GM19193 (cell line): ENCODE measurements at regions not wholly inside any gene's neighbourhood (a gene's known extent, or its start where the extent isn't known, plus 50 kb on each side); places are given as distances from the start of the nearest gene placed in this dataset.

ENCODE experiments used
- POLR2A ChIP-seq: IDR thresholded peaks from 4 replicates; pipeline ENCODE4 v1.6.1; 2011; ENCODE audit not compliant: insufficient read depth, insufficient read length; ENCODE audit errors: extremely low read depth

DNA sequence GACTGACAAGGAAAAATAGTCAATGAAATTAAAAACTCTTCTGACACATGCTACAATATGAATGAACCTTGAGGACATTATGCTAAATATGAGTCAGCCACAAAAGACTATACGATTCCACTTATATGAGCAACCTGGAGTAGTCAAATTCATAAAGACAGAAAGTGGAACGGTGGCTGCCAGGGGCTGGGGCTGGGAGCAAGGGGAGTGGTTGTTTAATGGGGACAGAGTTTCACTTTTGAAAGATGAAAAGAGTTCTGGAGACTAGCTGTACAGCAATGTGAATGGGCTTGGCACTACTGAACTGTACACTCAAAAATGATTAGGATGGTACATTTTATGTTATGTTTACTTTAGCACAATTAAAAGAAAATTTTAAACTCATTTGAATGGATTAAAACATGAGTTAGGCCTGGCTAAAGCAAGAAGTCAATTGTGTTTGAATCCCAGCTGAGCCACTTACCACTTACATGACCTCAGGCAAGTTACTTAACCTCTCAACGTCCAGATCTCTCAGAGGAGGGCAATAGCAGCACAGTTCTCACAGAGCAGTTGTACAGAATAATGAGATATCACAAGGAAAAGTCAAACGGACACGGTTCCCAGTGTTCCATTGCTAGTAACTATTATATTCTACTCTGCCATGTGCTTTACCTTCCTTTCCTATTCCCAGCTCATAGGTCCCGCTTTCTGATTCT is 102.5 kb downstream of the SPTSSA start:
- TF ChIP-seq POLR2A, result no peak

DNA sequence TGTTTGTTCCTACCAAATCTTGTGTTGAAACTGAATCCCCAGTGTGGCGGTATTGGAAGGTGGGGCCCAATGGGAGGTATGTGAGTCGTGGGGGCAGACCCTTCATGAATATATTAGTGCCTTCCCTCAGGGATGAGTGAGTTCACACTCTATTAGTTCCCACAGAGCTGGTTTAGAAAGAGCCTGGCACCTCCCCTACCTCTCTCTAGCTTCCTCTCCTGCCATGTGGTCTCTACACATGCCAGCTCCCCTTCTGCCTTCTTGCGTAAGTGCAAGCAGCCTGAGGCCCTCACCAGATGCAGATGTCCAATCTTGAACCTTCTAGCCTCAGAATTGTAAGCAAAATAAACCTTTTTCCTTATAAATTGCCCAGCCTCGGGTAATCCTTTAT is 105.8 kb downstream of the SPTSSA start:
- TF ChIP-seq POLR2A, result no peak

DNA sequence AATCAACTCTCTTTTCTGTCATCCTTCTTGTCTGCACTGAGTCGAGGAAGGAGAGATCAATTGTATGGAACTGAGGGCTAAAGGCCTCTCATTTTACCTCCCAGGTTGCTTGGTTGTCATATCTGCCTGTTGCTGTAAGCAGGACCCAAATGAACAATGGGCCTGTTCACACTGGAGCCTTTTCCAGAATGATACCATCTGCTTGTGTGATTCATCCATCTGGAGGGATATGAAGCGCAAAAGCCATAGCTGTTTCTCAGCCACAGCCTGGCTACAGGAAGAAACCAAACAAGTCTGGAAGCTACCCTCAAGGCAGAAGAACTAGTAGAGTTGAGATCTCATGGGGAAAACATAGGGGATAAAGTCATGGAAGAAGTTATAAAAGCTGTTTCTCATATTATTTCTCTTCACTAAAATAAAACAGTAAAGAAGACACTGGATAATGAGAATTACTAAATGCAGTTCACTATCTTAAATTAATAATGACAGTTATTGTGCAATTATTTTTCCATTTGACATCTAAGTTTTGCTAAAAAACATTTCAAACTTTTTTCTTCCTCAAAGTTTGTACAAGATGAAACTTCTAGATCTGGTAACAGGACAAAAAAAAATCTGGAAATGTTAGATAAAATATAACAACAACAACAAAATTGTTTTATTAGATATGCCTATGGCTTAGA is 106.3 kb downstream of the SPTSSA start:
- TF ChIP-seq POLR2A, result no peak

DNA sequence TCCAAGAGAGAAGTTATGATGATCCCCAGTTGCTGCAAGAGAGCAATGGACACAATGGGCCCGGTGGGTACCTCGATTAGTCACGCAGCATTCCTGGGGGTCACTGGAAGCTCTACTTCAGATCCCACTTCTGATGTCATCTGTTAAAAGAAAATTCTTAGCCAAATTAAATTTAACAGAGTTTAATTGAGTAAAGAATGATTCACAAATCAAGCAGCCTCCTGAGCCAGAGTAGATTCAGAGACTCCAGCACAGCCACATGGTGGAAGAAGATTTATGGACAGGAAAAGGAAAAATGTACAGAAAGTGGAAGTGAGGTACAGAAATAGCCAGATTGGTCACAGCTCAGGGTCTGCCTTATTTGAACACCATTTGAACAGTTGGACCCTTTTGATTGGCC is 107.5 kb downstream of the SPTSSA start:
- TF ChIP-seq POLR2A, result no peak

DNA sequence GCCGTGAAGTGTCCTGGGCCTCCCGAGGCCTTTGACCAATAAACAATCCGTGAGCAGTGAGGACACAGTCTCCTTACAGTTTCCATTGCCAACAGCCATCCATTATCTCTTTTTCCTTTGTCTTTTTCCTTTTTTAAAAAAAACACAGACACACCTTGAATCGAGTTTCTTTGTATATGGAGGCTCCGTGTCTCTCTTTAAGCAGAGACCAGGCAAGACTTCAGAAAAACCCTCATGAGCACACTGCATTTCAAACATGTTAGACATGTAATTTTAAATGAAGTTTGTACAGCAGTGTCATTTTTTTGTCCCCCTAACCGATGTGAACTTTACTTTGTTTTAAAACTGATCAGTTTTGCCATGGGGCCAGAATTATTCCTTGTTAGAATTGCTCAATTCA is 111.1 kb downstream of the SPTSSA start:
- no peak for TF ChIP-seq POLR2A

DNA sequence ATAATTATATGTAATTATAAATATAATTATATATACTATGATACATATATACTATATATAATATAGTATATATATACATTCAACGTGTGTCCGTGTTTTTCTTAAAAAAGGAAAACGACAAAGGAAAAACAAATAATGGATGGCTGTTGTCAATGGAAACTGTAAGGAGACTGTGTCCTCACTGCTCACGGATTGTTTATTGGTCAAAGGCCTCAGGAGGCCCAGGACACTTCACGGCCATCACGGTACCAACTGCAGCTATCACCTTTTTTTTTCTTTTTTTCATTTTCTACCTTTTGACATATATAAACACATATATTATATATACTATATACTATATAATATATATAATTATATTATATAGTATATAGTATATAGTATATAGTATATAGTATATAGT is 113.4 kb downstream of the SPTSSA start:
- no peak for TF ChIP-seq POLR2A

DNA sequence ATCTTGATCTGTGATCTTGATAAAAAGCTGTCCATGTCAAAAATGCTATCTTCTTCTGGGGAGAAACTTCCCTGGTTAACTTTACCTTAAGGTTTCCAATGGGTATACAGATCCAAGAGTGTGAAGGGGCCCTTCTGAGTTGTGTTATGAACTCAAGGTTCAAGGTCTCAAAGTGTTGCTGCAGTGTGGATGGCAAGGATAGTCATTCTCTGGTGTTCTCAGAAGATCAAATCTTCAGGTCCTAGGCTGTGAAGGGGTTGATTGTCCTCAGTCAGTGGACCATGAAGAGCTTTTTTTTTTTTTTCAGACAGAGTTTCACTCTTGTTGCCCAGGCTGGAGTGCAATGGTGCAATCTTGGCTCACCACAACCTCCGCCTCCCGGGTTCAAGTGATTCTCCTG is 114.4 kb downstream of the SPTSSA start:
- no peak for TF ChIP-seq POLR2A

DNA sequence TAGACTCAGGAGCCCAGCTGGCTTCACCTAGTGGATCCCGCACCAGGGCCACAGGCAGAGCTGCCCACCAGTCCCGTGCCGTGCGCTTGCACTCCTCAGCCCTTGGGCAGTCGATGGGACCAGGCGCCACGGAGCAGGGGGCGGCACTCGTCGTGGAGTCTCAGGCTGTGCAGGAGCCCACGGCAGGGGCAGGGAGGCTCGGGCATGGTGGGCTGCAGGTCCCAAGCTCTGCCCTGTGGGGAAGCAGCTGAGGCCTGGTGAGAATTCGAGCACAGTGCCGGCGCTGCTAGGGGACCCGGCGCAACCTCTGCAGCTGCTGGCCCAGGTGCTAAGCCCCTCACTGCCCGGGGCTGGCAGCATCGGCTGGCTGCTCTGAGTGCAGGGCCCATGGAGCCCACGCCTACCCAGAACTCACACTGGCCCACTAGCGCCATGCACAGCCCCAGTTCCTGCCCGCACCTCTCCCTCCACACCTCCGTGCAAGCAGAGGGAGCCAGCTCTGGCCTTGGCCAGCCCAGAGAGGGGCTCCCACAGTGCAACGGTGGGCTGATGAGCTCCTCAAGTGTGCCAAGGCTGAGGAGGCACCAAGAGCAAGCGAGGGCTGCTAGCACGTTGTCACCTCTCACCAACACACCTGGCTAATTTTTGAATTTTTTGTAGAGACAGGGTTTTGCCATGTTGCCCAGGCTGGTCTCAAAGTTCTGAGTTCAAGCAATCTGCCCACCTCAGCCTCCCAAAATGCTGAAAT is 116.1 kb downstream of the SPTSSA start:
- no peak for TF ChIP-seq POLR2A

DNA sequence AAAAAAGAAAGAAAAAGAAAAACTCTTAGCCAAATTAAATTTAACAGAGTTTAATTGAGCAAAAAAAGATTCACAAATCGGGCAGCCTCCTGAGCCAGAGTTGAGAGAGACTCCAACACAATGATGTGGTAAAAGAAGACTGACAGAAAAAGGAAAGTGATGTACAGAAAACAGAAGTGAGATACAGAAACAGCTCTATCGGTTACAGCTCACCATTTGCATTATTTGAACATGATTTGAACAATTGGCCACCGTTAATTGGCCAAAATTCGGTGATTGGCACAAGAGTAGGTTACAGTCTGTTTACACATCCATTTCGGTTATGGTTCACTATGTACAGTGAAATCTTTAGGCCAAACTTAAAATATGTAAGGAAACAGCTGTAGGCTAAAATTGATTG is 117.7 kb downstream of the SPTSSA start:
- no peak for TF ChIP-seq POLR2A

DNA sequence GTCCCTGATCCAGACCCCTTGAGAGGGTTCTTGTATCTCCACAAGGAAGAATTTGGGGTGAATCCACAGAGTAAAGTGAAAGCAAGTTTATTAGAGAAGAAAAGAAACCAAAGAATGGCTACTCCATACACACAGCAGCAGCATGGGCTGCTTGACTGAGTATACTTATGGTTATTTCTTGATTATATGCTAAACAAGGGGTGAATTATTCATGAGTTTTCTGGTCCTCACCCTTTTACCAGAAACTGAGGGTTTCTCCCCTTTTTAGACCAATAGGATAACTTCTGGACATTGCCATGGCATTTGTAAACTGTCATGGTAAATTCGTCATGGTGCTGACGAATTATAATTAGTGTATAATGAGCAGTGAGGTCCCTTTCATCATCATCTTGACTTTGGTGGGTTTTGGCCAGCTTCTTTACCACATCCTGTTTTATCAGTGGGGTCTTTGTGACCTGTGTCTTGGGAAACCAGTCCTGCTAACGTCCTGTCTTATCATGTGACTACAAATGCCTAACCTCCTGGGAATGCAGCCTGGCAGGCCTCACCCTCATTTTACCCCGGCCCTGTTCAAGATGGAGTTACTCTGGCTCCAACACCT is 121.9 kb downstream of the SPTSSA start:
- no peak for TF ChIP-seq POLR2A

DNA sequence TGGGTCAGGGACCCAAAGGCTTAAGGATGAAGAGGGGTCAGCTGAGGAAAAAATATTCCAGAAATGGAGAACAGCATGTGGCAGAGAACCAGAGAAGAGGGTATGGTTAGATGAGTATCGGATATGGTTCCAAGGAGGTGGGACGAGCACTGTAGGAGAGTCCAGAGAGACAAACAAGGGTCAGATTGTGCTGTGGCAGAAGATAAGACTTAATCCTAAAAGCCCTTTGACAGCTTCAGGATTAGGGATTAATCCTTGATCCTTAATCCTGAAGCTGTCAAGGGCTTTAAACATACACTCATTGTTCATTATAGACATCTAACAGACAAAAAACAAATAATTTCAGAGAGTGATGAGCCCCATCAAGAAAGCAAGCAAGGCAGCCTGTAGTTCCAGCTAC is 124.0 kb downstream of the SPTSSA start:
- no peak for TF ChIP-seq POLR2A

DNA sequence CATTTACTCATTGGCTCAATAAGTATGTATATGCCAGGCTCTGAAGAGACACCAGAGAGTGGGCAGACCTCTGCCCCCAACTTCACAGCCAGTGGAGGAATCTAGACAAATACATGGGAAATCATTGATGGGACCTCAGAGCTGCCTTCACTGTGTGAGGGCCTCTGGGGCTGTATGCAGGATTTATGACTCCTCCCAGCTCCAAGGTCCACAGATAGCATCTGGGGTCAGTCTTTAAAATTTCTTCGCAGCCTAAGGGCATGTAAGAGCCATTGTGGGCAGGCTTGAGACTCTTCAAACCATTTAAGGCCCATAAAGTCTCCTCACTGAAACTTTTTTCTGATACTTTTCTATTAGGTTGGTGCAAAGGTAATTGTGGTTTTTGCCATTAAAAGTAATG is 125.5 kb downstream of the SPTSSA start:
- no peak for TF ChIP-seq POLR2A

DNA sequence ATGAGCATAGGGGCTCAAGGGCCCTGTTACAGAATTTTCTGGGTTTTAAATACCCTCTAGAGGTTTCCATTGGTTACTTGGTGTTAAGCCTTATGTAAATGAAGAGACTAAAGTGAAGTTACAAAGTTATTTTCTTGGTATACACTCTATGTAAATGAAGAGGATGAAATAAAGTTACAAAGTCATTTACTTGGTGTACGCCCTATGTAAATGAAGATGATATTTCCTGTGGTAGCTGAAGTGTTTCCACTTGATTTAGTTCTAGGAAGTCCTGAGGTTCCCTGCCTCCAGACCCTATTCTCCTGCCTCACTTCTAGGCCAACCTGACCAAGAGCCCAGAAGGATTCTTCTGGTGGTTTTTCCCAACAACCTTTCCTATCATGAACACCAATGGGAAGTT is 126.1 kb downstream of the SPTSSA start:
- TF ChIP-seq POLR2A, result no peak

DNA sequence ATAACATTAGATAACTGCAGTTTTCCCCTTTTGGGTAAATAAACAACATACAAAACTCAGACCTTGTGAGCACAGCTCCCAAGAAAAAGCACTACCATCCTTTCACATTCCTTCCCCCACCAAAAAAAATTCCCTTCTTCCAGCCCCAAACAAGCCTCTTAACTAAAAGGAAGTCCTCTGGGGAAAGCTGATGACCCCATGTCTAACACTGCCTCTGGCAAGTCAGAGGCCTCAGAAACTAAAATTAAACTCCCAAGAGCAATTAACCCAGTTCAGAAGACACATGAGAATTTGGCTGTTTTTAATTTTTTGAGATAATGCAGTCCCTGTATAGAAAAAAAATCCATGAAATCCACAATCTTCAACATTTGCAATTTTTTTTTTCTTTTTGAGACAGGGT is 127.7 kb downstream of the SPTSSA start:
- no peak for TF ChIP-seq POLR2A
